ES-I3 (cell line): ENCODE measurements at regions not wholly inside any gene's neighbourhood (a gene's known extent, or its start where the extent isn't known, plus 50 kb on each side); places are given as distances from the start of the nearest gene placed in this dataset.

Source experiments
- H3K36me3 ChIP-seq: 2 replicates; pipeline ENCODE4 v1.6.1; 2013; ENCODE audit warnings: mild to moderate bottlenecking, low read length, control low read depth, moderate library complexity; ENCODE audit not compliant: insufficient read depth
- H3K4me1 ChIP-seq: 2 replicates; pipeline ENCODE4 v1.6.1; 2013; ENCODE audit warnings: mild to moderate bottlenecking, control low read depth, low read length; ENCODE audit not compliant: insufficient read depth
- H3K9ac ChIP-seq: 2 replicates; pipeline ENCODE4 v1.6.1; 2013; ENCODE audit warnings: low read depth, mild to moderate bottlenecking, low read length, moderate library complexity
- H3K9me3 ChIP-seq: 2 replicates; pipeline ENCODE4 v1.6.1; 2013; ENCODE audit warnings: mild to moderate bottlenecking, low read length, moderate library complexity; ENCODE audit not compliant: control insufficient read depth, insufficient read depth

DNA sequence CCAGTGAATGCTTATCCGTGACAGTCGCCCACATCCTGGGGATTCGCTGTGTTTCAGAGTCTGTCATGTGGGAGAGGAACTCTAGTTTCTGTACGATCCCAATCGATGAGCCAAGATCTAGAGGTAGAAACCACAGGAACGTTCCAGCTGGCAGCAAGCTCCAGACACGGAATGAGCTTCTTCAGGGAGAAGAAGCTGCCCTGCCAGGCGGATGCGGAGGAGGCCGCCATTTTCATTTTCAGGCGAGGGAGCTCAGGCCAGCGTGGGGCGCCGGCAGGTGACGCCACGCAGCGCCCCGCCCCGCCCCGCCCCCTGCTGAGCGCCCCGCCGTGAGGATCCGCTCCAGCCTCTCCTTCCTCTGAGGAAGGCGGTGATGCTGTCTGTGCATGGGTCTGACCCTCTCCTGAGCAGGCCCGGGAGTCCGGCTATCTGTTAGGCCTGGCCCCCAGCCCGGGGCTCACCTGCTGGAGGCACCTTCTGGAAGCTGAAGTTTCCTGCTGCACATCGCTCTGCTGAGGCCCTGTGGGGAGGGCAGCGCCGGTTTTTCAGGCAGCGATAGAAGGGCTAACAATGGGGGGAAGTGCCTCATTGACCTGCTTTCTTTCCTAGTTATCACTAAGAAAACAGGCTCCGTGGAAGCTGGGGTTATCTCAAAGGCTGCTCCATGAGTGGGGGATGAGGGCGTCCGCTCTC, 147.5 kb downstream of the ERMARD start:
- H3K36me3 ChIP-seq: no peaks in the 10 kb centered on the region
- no peaks in the 10 kb centered on the region for H3K4me1 ChIP-seq
- H3K9me3 ChIP-seq: no peaks in the 10 kb centered on the region
- H3K9ac ChIP-seq: no peak overlapping the region

DNA sequence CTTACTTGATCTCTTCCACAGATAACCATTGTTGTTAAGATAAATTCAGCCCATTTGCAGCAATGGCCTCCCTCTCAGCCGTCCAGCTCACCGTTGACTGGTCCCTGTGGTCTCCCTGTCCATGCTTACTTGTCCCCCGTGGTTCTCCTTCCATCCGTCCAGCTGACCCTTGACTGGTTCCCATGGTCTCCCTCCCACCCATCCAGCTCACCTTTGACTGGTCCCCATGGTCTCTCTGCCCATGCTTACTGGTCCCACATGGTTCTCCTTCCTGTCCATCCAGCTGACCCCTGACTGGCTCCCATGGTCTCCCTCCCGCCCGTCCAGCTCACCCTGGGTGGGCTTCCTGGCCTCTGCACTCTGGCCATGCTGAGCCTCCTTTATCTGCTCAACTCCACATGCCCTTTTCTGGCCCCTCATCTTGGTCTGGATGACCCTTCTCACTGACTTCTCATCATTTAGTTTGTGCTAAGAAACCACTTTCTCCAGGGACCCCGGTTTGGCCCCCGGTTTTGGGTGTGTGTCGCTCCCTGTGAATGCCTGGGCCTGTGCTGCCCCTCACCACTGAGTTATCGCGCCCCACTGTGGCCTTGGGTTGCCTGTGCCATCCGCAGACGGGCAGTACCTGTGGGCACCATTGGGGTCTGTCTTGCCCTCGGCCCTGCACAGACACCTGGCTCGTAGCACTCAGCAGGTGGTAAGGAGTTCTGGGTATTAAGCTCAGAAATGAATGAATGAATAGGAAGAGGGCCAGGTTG, 146.4 kb downstream of the ERMARD start:
- Histone ChIP-seq H3K9me3 (no peaks in the 10 kb centered on the region), H3K4me1 (no peaks in the 10 kb centered on the region), H3K9ac (no peak overlapping the region), H3K36me3 (no peaks in the 10 kb centered on the region)

DNA sequence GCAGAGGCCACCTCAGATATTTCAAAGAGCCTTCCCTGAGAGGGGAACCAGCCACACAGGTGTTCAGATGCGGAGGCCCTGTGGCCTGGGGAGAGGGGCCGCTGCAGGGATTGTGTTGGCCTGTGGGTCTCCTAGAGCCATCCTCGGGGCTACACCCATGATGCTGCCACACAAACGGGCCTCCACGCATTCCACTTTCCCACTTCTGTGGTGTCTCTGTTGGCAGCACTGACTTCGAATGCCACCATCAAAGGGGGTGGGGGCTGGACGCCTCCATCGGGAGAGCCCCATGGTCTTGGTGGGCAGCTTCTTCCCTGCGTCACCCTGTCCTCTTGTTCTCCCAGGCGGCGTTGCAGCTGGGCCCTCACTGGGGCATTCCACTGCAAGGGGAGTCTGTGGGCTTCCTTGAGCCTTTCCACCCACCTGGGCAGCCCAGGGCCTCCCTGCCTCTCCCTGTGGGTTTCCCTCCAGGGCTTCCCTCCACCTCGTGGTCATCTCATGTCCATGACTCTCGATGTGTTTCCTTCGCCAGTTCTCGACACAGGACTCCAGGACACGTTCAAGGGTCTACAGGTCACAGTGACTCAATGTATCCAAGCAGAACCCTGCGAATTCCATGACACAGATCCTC, 145.5 kb downstream of the ERMARD start:
- Histone ChIP-seq H3K9me3 (no peaks in the 10 kb centered on the region), H3K9ac (no peak overlapping the region), H3K36me3 (no peaks in the 10 kb centered on the region), H3K4me1 (no peaks in the 10 kb centered on the region)

- no peaks in the 10 kb centered on the region; the same call in 1 of the 2 replicates for H3K9me3 ChIP-seq
- H3K36me3 ChIP-seq: no peaks in the 10 kb centered on the region
- no peak overlapping the region for H3K9ac ChIP-seq
- no peaks in the 10 kb centered on the region for H3K4me1 ChIP-seq
These were observed 144.7 kb downstream of the ERMARD start for GRCh38 chr6:169895926-169896761.

- Histone ChIP-seq H3K36me3 (no peaks in the 10 kb centered on the region), H3K4me1 (no peaks in the 10 kb centered on the region), H3K9ac (no peak overlapping the region), H3K9me3 (no peaks in the 10 kb centered on the region; the same call in 1 of the 2 replicates)
These were observed 143.8 kb downstream of the ERMARD start for GRCh38 chr6:169895000-169895759.

DNA sequence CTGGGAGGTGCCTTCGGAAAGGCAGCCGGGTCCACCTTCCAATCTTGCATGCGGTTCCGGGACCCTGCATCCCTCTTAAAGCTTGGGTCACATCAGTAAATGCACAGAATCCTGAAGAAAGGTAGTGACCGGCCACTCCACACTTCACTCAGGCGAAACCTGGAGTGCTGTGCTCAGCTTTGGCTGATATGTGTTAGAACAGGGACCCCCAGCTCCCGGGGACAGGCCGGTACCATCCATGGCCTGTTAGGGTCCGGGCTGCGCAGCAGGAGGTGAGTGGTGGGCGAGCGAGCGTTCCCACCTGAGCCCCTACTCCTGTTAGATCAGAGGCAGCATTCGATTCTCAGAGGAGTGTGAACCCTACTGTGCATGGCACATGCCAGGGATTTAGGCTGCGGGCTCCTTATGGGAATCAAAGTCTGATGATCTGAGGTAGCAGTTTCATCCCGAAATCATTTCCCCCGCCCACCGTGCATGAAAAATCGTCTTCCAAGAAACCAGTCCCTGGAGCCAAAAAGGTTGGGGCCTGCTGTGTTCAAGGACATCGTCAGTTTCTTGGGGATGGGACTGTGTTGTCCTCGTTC, 143.0 kb downstream of the ERMARD start:
- H3K9me3 ChIP-seq: no peaks in the 10 kb centered on the region; the same call in 1 of the 2 replicates
- no peaks in the 10 kb centered on the region for H3K4me1 ChIP-seq
- no peak overlapping the region for H3K9ac ChIP-seq
- no peaks in the 10 kb centered on the region for H3K36me3 ChIP-seq

DNA sequence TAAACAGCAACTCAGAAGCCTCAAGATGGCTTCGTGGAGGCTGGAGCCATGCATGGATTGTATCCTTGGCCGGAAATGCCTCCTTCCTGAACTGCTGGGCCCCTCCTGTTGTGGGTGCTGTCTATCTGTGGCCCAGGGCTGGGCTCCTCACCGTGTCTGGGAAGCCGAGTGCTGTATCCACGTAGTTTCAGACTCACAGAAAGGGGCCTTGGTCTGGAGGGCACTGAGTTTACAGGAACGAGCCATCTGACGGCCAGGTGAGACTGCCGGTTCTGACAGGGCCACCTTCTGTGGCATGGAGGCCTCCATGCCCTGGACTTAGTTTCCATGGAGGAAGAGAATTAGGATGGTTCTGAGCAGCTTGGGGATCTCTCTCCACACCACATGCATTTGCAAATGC, 142.2 kb downstream of the ERMARD start:
- no peak overlapping the region for H3K9ac ChIP-seq
- H3K4me1 ChIP-seq: no peaks in the 10 kb centered on the region
- no peaks in the 10 kb centered on the region; the same call in 1 of the 2 replicates for H3K9me3 ChIP-seq
- H3K36me3 ChIP-seq: no peaks in the 10 kb centered on the region

DNA sequence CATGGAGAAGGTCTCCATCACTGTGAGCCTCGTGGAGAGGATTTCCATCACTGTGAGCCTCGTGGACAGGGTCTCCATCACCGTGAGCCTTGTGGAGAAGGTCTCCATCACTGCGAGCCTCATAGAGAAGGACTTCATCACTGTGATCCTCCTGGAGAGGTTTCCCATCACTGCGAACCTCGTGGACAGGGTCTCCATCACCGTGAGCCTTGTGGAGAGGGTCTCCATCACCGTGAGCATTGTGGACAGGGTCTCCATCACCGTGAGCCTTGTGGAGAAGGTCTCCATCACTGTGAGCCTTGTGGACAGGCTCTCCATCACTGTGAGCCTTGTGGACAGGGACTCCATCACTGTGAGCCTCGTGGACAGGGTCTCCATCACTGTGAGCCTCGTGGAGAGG, 140.4 kb downstream of the ERMARD start:
- H3K4me1 ChIP-seq: no peaks in the 10 kb centered on the region
- H3K9me3 ChIP-seq: no peaks in the 10 kb centered on the region; the same call in 1 of the 2 replicates
- no peaks in the 10 kb centered on the region for H3K36me3 ChIP-seq
- no peak overlapping the region for H3K9ac ChIP-seq

DNA sequence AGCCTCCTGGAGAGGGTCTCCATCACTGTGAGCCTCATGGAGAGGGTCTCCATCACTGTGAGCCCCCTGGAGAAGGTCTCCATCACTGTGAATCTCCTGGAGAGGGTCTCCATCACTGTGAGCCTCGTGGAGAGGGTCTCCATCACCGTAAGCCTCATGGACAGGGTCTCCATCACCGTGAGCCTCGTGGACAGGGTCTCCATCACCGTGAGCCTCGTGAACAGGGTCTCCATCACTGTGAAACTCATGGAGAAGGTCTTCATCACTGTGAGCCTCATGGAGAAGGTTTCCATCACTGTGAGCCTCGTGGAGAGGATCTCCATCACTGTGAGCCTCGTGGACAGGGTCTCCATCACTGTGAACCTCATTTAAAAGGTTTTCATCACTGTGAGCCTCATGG, 140.0 kb downstream of the ERMARD start:
- Histone ChIP-seq H3K36me3 (no peaks in the 10 kb centered on the region), H3K9me3 (no peaks in the 10 kb centered on the region; the same call in 1 of the 2 replicates), H3K9ac (no peak overlapping the region), H3K4me1 (no peaks in the 10 kb centered on the region)

DNA sequence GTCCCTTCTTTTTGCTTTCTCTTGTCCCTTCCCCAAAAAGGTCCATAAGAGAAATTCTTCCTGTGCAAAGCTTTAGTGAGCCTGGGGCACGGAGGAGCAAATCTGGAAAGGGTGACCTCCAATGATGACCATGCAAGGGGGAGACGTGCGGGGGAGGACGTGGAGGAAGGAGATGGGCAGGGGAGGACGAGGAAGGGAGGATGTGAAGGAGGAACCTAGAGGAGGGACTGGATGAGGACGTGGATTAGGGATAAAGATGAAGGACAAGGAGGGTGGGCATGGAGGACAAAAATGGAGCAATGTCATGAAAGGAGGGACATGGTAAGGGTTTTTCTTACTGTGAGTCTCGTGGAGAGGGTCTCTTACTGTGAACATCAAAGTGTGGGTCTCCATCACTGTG, 139.5 kb downstream of the ERMARD start:
- Histone ChIP-seq H3K9me3 (no peaks in the 10 kb centered on the region; the same call in 1 of the 2 replicates), H3K36me3 (no peaks in the 10 kb centered on the region), H3K4me1 (no peaks in the 10 kb centered on the region), H3K9ac (no peak overlapping the region)

DNA sequence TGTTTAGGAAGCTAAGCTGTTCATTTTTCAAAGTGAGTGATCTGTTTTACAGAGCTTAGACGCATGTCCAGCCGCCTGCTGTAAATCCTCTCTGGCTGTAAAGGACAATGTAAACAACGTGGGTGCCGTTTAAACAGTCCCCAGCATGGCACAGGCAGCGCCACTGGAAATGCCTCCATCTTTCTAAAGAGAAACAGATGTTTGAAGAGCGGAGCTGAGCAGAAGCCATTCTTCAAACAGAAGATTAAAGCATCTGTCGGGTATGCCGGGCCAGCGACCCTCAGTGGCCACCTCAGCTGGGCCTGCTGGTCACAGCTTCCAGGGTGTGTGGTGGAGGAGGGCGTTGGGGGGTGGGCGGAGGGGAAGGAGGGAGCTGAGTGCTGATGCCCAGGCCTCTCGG, 138.6 kb downstream of the ERMARD start:
- no peaks in the 10 kb centered on the region; the same call in 1 of the 2 replicates for H3K9me3 ChIP-seq
- H3K4me1 ChIP-seq: no peaks in the 10 kb centered on the region
- H3K36me3 ChIP-seq: no peaks in the 10 kb centered on the region
- H3K9ac ChIP-seq: no peak overlapping the region

DNA sequence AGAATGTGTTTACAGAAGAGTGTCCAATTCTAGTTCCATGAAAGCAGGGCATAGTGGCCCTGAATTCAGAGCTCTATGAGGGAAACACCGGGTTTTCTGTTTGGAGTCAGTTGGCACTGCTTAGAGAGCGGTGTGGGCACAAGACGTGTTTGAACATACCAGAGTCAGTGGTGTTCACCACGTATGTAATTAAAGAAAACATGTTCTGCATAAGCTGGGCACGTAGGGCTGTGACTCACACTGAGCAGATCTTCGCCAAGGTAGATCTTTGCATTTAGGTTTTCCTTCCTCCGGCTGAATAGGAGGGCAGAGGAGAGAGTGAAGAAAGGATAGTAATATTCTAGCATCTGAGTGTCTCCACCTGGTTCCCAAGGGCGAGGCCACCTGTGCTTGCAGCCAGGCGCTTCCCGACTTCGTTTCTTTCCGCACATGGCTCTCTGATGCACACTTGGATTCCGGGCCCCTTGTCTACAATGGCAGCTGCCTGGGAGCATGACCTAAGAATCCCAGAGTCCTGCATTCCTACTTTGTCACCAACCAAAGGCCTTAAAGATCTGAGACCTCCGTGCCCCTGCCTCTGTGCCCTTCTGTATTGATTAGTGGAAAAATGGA, 136.2 kb downstream of the ERMARD start:
- Histone ChIP-seq H3K36me3 (no peaks in the 10 kb centered on the region), H3K9me3 (no peaks in the 10 kb centered on the region; the same call in 1 of the 2 replicates), H3K4me1 (no peaks in the 10 kb centered on the region), H3K9ac (no peak overlapping the region)

GRCh38 chr6:169886631-169887227, 135.3 kb downstream of the ERMARD start:
- H3K9me3 ChIP-seq: no peaks in the 10 kb centered on the region; the same call in 1 of the 2 replicates

More at GRCh38 chr6:169886631-169887227, 135.3 kb downstream of the ERMARD start:
- Histone ChIP-seq H3K36me3 (no peaks in the 10 kb centered on the region), H3K4me1 (no peaks in the 10 kb centered on the region), H3K9ac (no peak overlapping the region)
